Fibroblast of skin of right quadriceps (primary cell): ENCODE measurements at regions not wholly inside any gene's neighbourhood (a gene's known extent, or its start where the extent isn't known, plus 50 kb on each side); places are given as distances from the start of the nearest gene placed in this dataset.
"Not testable (repeated sequence)": the region's sequence is repeated elsewhere in the genome, so short reads cannot be mapped to it uniquely, and the experiment has no call there.

Source experiments
- DNase-seq: peaks from one replicate; pipeline ENCODE4 v3.0.0-alpha.2; 2013

GRCh38 chr4:117577686-117578311 is 456.5 kb upstream of the NDST3 start:
- DNase-seq = peak; percentile 16

- no peak for DNase-seq
Measured at GRCh38 chr4:117588771-117589170, 445.5 kb upstream of the NDST3 start.

GRCh38 chr4:117596917-117597480 is 437.3 kb upstream of the NDST3 start:
- no peak for DNase-seq

- DNase-seq = not testable (repeated sequence)
Measured at GRCh38 chr4:117599393-117599792, 434.9 kb upstream of the NDST3 start.

- DNase-seq = not testable (repeated sequence)
Measured at GRCh38 chr4:117600936-117601335, 433.4 kb upstream of the NDST3 start.

GRCh38 chr4:117610706-117611308 is 423.5 kb upstream of the NDST3 start:
- no peak for DNase-seq

- no peak for DNase-seq
Measured at GRCh38 chr4:117621673-117622072, 412.6 kb upstream of the NDST3 start.

GRCh38 chr4:117623326-117623725 is 411.0 kb upstream of the NDST3 start:
- DNase-seq = peak; percentile 47

GRCh38 chr4:117626664-117627063 is 407.6 kb upstream of the NDST3 start:
- DNase-seq = no peak

GRCh38 chr4:117634716-117635115 is 399.6 kb upstream of the NDST3 start:
- no peak for DNase-seq

- no peak for DNase-seq
Measured at GRCh38 chr4:117637347-117637746, 396.9 kb upstream of the NDST3 start.

- no peak for DNase-seq
Measured at GRCh38 chr4:117640836-117641235, 393.4 kb upstream of the NDST3 start.

GRCh38 chr4:117641519-117641918 is 392.8 kb upstream of the NDST3 start:
- DNase-seq = no peak

- no peak for DNase-seq
Measured at GRCh38 chr4:117654079-117654478, 380.2 kb upstream of the NDST3 start.

- DNase-seq = no peak
Measured at GRCh38 chr4:117660668-117661067, 373.6 kb upstream of the NDST3 start.

- DNase-seq = no peak
Measured at GRCh38 chr4:117661091-117662072, 372.9 kb upstream of the NDST3 start.

- no peak for DNase-seq
Measured at GRCh38 chr4:117664706-117665444, 369.4 kb upstream of the NDST3 start.

- no peak for DNase-seq
Measured at GRCh38 chr4:117676153-117676552, 358.1 kb upstream of the NDST3 start.

GRCh38 chr4:117678861-117679260 is 355.4 kb upstream of the NDST3 start:
- DNase-seq = no peak

GRCh38 chr4:117691572-117692351 is 342.5 kb upstream of the NDST3 start:
- DNase-seq = no peak

GRCh38 chr4:117692538-117692937 is 341.7 kb upstream of the NDST3 start:
- no peak for DNase-seq

GRCh38 chr4:117699595-117699994 is 334.7 kb upstream of the NDST3 start:
- no peak for DNase-seq
